H9 (cell line): ENCODE measurements at regions not wholly inside any gene's neighbourhood (a gene's known extent, or its start where the extent isn't known, plus 50 kb on each side); places are given as distances from the start of the nearest gene placed in this dataset.

Source experiments
- DNase-seq: peaks from one replicate; pipeline ENCODE4 v3.0.0-alpha.2; 2017
- H2AFZ ChIP-seq: one replicate; pipeline ENCODE4 v1.6.1; 2013; ENCODE audit warnings: mild to moderate bottlenecking, low read length, control low read depth, moderate library complexity
- H2AK5ac ChIP-seq: 2 replicates; pipeline ENCODE4 v1.6.1; 2013; ENCODE audit warnings: low read length, control low read depth, mixed read lengths; ENCODE audit not compliant: insufficient read length
- H2BK120ac ChIP-seq: one replicate; pipeline ENCODE4 v1.6.1; 2013; ENCODE audit warnings: low read depth, mild to moderate bottlenecking, low read length, control low read depth, inconsistent platforms; ENCODE audit not compliant: poor library complexity, severe bottlenecking
- H2BK12ac ChIP-seq: 2 replicates; pipeline ENCODE4 v1.6.1; 2013; ENCODE audit warnings: low read length, control low read depth, mixed read lengths, low read depth; ENCODE audit not compliant: insufficient read length
- H2BK15ac ChIP-seq: 2 replicates; pipeline ENCODE4 v1.6.1; 2013; ENCODE audit warnings: low read depth, low read length, control low read depth
- H2BK20ac ChIP-seq: one replicate; pipeline ENCODE4 v1.6.1; 2013; ENCODE audit warnings: low read depth, mild to moderate bottlenecking, low read length, control low read depth, inconsistent platforms; ENCODE audit not compliant: poor library complexity, severe bottlenecking
- H2BK5ac ChIP-seq: 2 replicates; pipeline ENCODE4 v1.6.1; 2013; ENCODE audit warnings: low read length, control low read depth, mixed read lengths; ENCODE audit not compliant: insufficient read length
- H3K14ac ChIP-seq: 2 replicates; pipeline ENCODE4 v1.6.1; 2013; ENCODE audit warnings: low read length, control low read depth; ENCODE audit not compliant: insufficient read depth
- H3K18ac ChIP-seq: 2 replicates; pipeline ENCODE4 v1.6.1; 2013; ENCODE audit warnings: low read depth, mild to moderate bottlenecking, mixed read lengths, low read length, control low read depth; ENCODE audit not compliant: insufficient read length
- H3K23ac ChIP-seq: 2 replicates; pipeline ENCODE4 v1.6.1; 2013; ENCODE audit warnings: low read length, control low read depth, mixed read lengths, low read depth; ENCODE audit not compliant: insufficient read length
- H3K23me2 ChIP-seq: 2 replicates; pipeline ENCODE4 v1.6.1; 2013; ENCODE audit warnings: low read depth, mild to moderate bottlenecking, mixed read lengths, low read length, control low read depth; ENCODE audit not compliant: insufficient read length, poor library complexity, severe bottlenecking
- H3K27ac ChIP-seq: 2 replicates; pipeline ENCODE4 v1.5.1; 2013; ENCODE audit warnings: low read length, control low read depth, mixed read lengths, low read depth; ENCODE audit not compliant: insufficient read length
- H3K27me3 ChIP-seq: 2 replicates; pipeline ENCODE4 v1.6.1; 2013; ENCODE audit warnings: low read length, control low read depth, inconsistent platforms; ENCODE audit not compliant: insufficient read depth
- H3K4ac ChIP-seq: 2 replicates; pipeline ENCODE4 v1.6.1; 2013; ENCODE audit warnings: low read depth, mild to moderate bottlenecking, control low read depth, inconsistent platforms, low read length, moderate library complexity
- H3K4me1 ChIP-seq: 2 replicates; pipeline ENCODE4 v1.6.1; 2013; ENCODE audit warnings: low read length, control low read depth, inconsistent platforms; ENCODE audit not compliant: insufficient read depth
- H3K4me2 ChIP-seq: 2 replicates; pipeline ENCODE4 v1.6.1; 2013; ENCODE audit warnings: low read length, control low read depth, mixed read lengths; ENCODE audit not compliant: insufficient read length, insufficient read depth
- H3K56ac ChIP-seq: 2 replicates; pipeline ENCODE4 v1.6.1; 2013; ENCODE audit warnings: low read depth, mild to moderate bottlenecking, mixed read lengths, low read length, control low read depth; ENCODE audit not compliant: insufficient read length
- H3K79me1 ChIP-seq: 2 replicates; pipeline ENCODE4 v1.6.1; 2013; ENCODE audit warnings: low read depth, mild to moderate bottlenecking, moderate library complexity, low read length, control low read depth, inconsistent platforms; ENCODE audit not compliant: insufficient read depth, poor library complexity, severe bottlenecking
- H3K79me2 ChIP-seq: 2 replicates; pipeline ENCODE4 v1.6.1; 2013; ENCODE audit warnings: low read length, control low read depth, inconsistent platforms; ENCODE audit not compliant: insufficient read depth
- H3K9ac ChIP-seq: 2 replicates; pipeline ENCODE4 v1.6.1; 2013; ENCODE audit warnings: low read length, control low read depth, mixed read lengths; ENCODE audit not compliant: insufficient read length; ENCODE audit errors: extremely low read depth
- H3K9me3 ChIP-seq: one replicate; pipeline ENCODE4 v1.6.1; 2013; ENCODE audit warnings: low read depth, low read length, inconsistent platforms; ENCODE audit not compliant: control insufficient read depth
- H3T11ph ChIP-seq: one replicate; pipeline ENCODE4 v1.6.1; 2013; ENCODE audit warnings: mild to moderate bottlenecking, low read length, control low read depth, inconsistent platforms
- H4K20me1 ChIP-seq: one replicate; pipeline ENCODE4 v1.6.1; 2013; ENCODE audit not compliant: control insufficient read depth, insufficient read length, insufficient read depth
- H4K5ac ChIP-seq: 2 replicates; pipeline ENCODE4 v1.6.1; 2013; ENCODE audit warnings: low read depth, mild to moderate bottlenecking, mixed read lengths, low read length, control low read depth; ENCODE audit not compliant: insufficient read length
- H4K8ac ChIP-seq: replicated peaks from 2 replicates; pipeline ENCODE4 v1.6.1; 2013; ENCODE audit warnings: low read length, control low read depth, mixed read lengths, low read depth; ENCODE audit not compliant: insufficient read length
- H4K91ac ChIP-seq: 2 replicates; pipeline ENCODE4 v1.6.1; 2013; ENCODE audit warnings: low read depth, mild to moderate bottlenecking, moderate library complexity, mixed read lengths, low read length, control low read depth; ENCODE audit not compliant: insufficient read length
- H3K27ac Mint-ChIP-seq, 3 experiments: 2 replicates in 2 of 3; 3 replicates in 1 of 3; pipeline ENCODE4 v1.8.0; 2020 to 2021; ENCODE audit warnings: mixed read lengths in 3 of 3, mild to moderate bottlenecking in 1 of 3, moderate library complexity in 1 of 3
- H3K27me3 Mint-ChIP-seq: 2 replicates; pipeline ENCODE4 v1.8.0; 2021; ENCODE audit warnings: low read depth, mild to moderate bottlenecking, moderate library complexity, mixed read lengths
- H3K36me3 Mint-ChIP-seq, 3 experiments: 2 replicates in 2 of 3; 3 replicates in 1 of 3; pipeline ENCODE4 v1.8.0; 2020 to 2021; ENCODE audit warnings: low read depth in 3 of 3, mixed read lengths in 3 of 3; ENCODE audit not compliant: insufficient read depth in 1 of 3
- H3K4me1 Mint-ChIP-seq, 2 experiments: 2 replicates each; pipeline ENCODE4 v1.8.0; 2020; ENCODE audit warnings: mixed read lengths in 2 of 2
- H3K4me3 Mint-ChIP-seq, 2 experiments: 2 replicates in 1 of 2; 3 replicates in 1 of 2; pipeline ENCODE4 v1.8.0; 2020 to 2021; ENCODE audit warnings: mild to moderate bottlenecking in 2 of 2, mixed read lengths in 2 of 2, moderate library complexity in 1 of 2
- H3K9me3 Mint-ChIP-seq, 2 experiments: 2 replicates in 1 of 2; 3 replicates in 1 of 2; pipeline ENCODE4 v1.8.0; 2020; ENCODE audit warnings: mild to moderate bottlenecking in 2 of 2, mixed read lengths in 2 of 2, moderate library complexity in 1 of 2
- WGBS: extraction: QIAGEN DNeasy Blood & Tissue Kit; methylation state at CpG from one replicate; pipeline ENCODE4 v1.1.7; 2013; ENCODE audit warnings: missing lambda C conversion rate, low lambda C conversion rate, mixed read lengths; ENCODE audit not compliant: insufficient read length; ENCODE audit errors: extremely low coverage; 5-methylcytosine and 5-hydroxymethylcytosine counted together
- TF ChIP-seq, protein P1 (sequence below): fragments of 200-600 bp; sonication (generic); conservative IDR thresholded peaks from 3 replicates; pipeline ENCODE4 v1.8.0; 2021; ENCODE audit warnings: antibody characterized with exemption, mild to moderate bottlenecking

DNA sequence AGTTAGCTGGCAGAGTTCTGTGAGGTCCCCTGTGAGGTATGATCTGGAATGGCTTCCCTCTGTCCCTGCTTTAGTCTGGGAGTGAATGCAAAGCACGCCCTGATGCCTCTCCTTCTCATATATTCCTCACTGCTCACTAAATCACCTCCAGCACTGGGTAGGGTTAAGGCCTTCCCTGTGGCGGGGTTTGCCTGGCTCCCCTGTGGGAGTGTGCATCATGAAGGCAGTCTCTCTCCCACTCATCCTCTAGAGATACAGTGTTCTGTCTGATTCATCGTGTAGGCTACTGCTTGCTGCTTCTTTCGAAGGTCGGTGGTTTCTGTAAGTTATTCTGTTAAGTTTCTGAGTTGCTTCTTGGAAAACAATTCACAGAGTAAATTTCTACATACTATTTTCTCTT is 420.0 kb upstream of the EYS start:
- Histone ChIP-seq H3K79me1 (no peaks in the 10 kb centered on the region), H4K91ac (no peak overlapping the region), H2BK20ac (no peak overlapping the region), H2AFZ (no peak overlapping the region), H4K5ac (no peak overlapping the region), H3K4me1 (no peaks in the 10 kb centered on the region), H3K9ac (no peak overlapping the region), H3K23me2 (no peaks in the 10 kb centered on the region), H3K23ac (no peak overlapping the region), H3K27ac (no peak overlapping the region), H3K9me3 (no peaks in the 10 kb centered on the region), H3K18ac (no peak overlapping the region), H2BK12ac (no peak overlapping the region), H3K14ac (no peak overlapping the region), H3K4me2 (no peak overlapping the region), H3K56ac (no peak overlapping the region), H4K8ac (no peak overlapping the region), H2BK5ac (no peak overlapping the region), H2BK120ac (no peak overlapping the region), H2BK15ac (no peak overlapping the region), H2AK5ac (no peak overlapping the region), H3K4ac (no peak overlapping the region), H3T11ph (no peak overlapping the region), H3K27me3 (no peaks in the 10 kb centered on the region), H4K20me1 (no peaks in the 10 kb centered on the region), H3K79me2 (no peaks in the 10 kb centered on the region)
- H3K27me3 Mint-ChIP-seq = no peaks in the 10 kb centered on the region
- peak overlapping the region in 1 of 3 experiments; percentile 6; a peak in 1 of 7 replicates for H3K27ac Mint-ChIP-seq
- H3K4me1 Mint-ChIP-seq = peaks cover 0 to 6% of the 10 kb centered on the region in 2 experiments; a peak in 2 of 4 replicates
- H3K36me3 Mint-ChIP-seq = no peaks in the 10 kb centered on the region
- no peak for DNase-seq
- H3K4me3 Mint-ChIP-seq = no peak overlapping the region
- peaks cover 0 to 2% of the 10 kb centered on the region in 2 experiments; a peak in 2 of 5 replicates for H3K9me3 Mint-ChIP-seq
- WGBS = no CpG with 5 or more reads among the region's 5 CpGs
- TF ChIP-seq, protein P1, sequence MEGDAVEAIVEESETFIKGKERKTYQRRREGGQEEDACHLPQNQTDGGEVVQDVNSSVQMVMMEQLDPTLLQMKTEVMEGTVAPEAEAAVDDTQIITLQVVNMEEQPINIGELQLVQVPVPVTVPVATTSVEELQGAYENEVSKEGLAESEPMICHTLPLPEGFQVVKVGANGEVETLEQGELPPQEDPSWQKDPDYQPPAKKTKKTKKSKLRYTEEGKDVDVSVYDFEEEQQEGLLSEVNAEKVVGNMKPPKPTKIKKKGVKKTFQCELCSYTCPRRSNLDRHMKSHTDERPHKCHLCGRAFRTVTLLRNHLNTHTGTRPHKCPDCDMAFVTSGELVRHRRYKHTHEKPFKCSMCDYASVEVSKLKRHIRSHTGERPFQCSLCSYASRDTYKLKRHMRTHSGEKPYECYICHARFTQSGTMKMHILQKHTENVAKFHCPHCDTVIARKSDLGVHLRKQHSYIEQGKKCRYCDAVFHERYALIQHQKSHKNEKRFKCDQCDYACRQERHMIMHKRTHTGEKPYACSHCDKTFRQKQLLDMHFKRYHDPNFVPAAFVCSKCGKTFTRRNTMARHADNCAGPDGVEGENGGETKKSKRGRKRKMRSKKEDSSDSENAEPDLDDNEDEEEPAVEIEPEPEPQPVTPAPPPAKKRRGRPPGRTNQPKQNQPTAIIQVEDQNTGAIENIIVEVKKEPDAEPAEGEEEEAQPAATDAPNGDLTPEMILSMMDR = no peak
